Epithelial cell of proximal tubule (primary cell): ENCODE measurements at regions not wholly inside any gene's neighbourhood (a gene's known extent, or its start where the extent isn't known, plus 50 kb on each side); places are given as distances from the start of the nearest gene placed in this dataset.

ENCODE experiments used
- DNase-seq: peaks from one replicate; pipeline ENCODE4 v3.0.0-alpha.2; 2011; ENCODE audit warnings: low read depth
- H3K4me3 ChIP-seq: 2 replicates; pipeline ENCODE4 v1.5.1; 2011; ENCODE audit warnings: low read depth, mild to moderate bottlenecking, low read length
- CTCF ChIP-seq: conservative IDR thresholded peaks from 2 replicates; pipeline ENCODE4 v1.5.1; 2012; ENCODE audit warnings: low read depth, mild to moderate bottlenecking, low read length

GRCh38 chr18:66979009-66979408 lies 375.1 kb upstream of the CDH19 start:
- H3K4me3 ChIP-seq: no peak overlapping the region
- TF ChIP-seq CTCF: no peak
- DNase-seq: no peak

DNA sequence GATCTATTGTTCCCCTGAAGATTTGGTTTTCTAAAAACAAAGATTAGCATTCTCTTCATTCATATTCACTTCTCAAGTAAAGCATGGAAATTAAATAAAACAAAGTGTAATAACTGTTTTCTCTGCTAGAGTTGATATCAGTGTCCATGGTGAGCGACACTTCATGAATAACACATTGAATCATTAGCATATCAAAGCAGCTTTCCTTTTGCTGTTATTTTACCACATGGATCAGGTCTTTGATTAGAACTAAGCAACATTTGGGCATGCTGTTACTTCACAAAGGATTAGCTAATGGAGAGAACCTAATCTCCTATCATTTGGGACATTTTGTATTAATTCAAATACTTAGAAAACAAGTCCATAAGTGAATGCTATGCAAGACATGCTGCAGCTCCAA lies 368.8 kb upstream of the CDH19 start:
- H3K4me3 ChIP-seq: no peak overlapping the region
- no peak for TF ChIP-seq CTCF
- no peak for DNase-seq

GRCh38 chr18:66971960-66972359 lies 368.1 kb upstream of the CDH19 start:
- no peak for TF ChIP-seq CTCF
- no peak for DNase-seq
- H3K4me3 ChIP-seq: no peak overlapping the region

DNA sequence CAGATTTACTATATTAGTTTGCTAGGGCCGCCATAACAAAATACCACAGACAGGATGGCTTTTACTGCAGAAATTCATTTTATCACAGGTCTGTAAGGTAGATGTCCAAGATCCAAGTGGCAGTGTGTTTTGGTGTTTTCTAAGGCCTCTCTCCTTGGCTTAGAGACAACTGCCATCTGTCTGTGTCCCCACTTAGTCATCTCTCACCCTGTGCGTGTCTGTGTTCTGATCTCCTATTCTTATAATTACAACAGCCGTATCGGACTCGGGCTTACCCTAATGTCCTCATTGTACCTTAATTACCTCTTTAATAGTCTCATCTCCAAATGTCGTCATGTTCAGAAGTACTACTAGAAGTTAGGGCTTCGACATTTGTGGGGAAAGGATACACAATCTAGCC lies 362.3 kb upstream of the CDH19 start:
- no peak for TF ChIP-seq CTCF
- DNase-seq: no peak

GRCh38 chr18:66958309-66958708 lies 354.4 kb upstream of the CDH19 start:
- TF ChIP-seq CTCF: no peak
- no peak for DNase-seq
- no peak overlapping the region for H3K4me3 ChIP-seq

More for the DNA sequence above, 362.3 kb upstream of the CDH19 start:
- no peak overlapping the region for H3K4me3 ChIP-seq

DNA sequence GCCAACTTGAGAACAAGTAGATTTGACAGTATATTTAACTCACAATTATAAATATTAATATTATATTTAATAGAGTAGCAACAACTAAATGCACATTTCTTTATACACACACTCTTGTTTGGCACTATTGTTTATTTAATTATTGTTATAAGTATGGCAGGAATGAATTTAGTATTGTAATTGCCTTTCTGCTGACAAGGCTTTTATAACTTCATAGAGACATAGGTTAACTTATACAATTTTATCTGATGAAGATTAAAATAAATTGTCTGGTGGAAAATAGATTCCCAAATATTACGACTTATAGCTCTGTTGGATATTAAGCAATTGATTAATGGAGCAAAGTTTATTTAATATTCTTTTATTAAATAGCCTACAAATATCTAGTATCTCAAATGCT lies 347.9 kb upstream of the CDH19 start:
- no peak for DNase-seq
- TF ChIP-seq CTCF: no peak

GRCh38 chr18:66949419-66949818 lies 345.5 kb upstream of the CDH19 start:
- no peak for DNase-seq

More for the DNA sequence above, 347.9 kb upstream of the CDH19 start:
- no peak overlapping the region for H3K4me3 ChIP-seq

More at GRCh38 chr18:66949419-66949818, 345.5 kb upstream of the CDH19 start:
- TF ChIP-seq CTCF: no peak
- H3K4me3 ChIP-seq: no peak overlapping the region
